Coronary artery (tissue), 2 donors: ENCODE measurements at regions not wholly inside any gene's neighbourhood (a gene's known extent, or its start where the extent isn't known, plus 50 kb on each side); places are given as distances from the start of the nearest gene placed in this dataset.
A peak's percentile ranks its signal among the peaks of the same experiment; 100 is the strongest.

Experiments used
- DNase-seq: peaks from one replicate; pipeline ENCODE4 v3.0.0-alpha.2; 2017; ENCODE audit warnings: low spot score
- H3K27ac ChIP-seq, 2 donors: fragments of 200-600 bp; sonication (generic); one replicate each; pipeline ENCODE4 v1.5.1; 2016 to 2019
- H3K4me3 ChIP-seq: fragments of 200-600 bp; sonication (generic); 2 replicates; pipeline ENCODE4 v1.5.1; 2016; ENCODE audit warnings: mild to moderate bottlenecking, moderate library complexity
- TF ChIP-seq, protein P1 (sequence below): fragments of 200-600 bp; sonication (generic); IDR thresholded peaks from one replicate; pipeline ENCODE4 v1.5.1; 2019; ENCODE audit warnings: antibody characterized with exemption

DNA sequence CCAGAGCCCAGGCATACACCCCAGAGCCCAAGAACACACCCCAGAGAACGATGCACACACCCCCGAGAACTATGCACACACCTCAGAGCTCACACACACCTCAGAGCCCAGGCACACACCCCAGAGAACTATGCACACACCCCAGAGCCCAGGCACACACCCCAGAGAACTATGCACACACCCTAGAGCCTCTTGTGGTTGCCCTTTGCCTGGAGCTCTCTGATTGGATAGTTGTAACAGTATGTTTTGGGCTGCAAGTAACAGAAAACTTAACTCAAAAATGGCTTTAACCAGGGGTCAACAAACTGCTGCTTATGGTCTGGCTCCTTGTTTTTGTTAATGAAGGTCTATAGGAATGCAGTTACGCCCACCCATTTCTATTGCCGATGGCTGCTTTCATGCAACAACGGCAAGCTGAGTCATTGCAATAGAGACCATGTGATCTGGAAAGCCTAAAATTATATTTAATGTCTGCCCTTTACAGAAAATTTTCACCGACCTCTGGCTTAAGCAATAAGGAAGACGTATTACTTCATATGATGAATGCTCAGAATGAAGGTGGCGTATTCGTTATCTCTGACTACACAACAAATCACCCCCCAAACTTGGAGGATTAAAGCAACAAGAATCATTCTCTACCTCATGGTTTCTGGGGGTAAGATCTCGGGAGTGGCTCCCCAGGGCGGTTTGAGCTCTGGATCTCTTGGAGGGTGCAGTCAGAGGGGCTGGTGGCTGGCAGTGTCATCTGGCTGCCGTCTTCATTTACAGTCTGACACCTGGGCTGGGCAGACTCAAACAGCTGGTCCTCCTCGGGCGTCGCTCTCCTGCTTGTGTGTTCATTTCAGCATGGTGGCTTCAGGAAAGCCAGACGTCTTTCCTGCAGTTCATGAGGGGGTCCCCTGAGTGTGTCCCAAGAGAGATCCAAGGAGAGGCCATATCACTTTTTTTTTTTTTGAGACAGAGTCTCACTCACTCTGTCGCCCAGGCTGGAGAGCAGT, 66.3 kb upstream of the NCOR2 start:
- no peak overlapping the region for H3K4me3 ChIP-seq
- no peak for DNase-seq
- H3K27ac ChIP-seq = no peak overlapping the region
- TF ChIP-seq, protein P1, sequence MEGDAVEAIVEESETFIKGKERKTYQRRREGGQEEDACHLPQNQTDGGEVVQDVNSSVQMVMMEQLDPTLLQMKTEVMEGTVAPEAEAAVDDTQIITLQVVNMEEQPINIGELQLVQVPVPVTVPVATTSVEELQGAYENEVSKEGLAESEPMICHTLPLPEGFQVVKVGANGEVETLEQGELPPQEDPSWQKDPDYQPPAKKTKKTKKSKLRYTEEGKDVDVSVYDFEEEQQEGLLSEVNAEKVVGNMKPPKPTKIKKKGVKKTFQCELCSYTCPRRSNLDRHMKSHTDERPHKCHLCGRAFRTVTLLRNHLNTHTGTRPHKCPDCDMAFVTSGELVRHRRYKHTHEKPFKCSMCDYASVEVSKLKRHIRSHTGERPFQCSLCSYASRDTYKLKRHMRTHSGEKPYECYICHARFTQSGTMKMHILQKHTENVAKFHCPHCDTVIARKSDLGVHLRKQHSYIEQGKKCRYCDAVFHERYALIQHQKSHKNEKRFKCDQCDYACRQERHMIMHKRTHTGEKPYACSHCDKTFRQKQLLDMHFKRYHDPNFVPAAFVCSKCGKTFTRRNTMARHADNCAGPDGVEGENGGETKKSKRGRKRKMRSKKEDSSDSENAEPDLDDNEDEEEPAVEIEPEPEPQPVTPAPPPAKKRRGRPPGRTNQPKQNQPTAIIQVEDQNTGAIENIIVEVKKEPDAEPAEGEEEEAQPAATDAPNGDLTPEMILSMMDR = no peak

DNA sequence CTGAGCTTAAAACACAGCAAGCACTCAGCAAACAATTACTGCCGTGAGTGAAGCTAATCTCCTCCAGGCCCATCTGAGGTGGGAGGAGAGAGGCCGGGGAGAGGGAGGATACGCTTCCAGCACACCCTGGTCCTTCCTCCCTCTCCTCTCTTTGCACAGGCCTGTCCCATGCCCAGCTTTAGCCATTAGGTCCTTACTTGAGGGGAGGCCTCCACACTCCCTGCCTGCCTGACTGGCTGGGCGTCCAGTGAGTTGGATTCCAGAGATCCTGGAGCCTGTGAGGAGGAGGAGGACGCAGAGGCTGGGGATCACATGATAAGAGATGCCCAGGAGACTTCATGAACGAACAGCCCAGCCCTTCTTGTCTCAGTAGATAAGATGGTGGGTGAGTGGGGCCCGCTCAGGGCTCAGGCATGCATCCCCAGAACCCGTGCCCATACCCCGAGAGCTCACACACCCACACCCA, 65.1 kb upstream of the NCOR2 start:
- TF ChIP-seq, protein P1 = no peak
- H3K27ac ChIP-seq = peak overlapping the region in 1 of 2 donors; percentile 4
- no peak for DNase-seq
- no peak overlapping the region for H3K4me3 ChIP-seq

DNA sequence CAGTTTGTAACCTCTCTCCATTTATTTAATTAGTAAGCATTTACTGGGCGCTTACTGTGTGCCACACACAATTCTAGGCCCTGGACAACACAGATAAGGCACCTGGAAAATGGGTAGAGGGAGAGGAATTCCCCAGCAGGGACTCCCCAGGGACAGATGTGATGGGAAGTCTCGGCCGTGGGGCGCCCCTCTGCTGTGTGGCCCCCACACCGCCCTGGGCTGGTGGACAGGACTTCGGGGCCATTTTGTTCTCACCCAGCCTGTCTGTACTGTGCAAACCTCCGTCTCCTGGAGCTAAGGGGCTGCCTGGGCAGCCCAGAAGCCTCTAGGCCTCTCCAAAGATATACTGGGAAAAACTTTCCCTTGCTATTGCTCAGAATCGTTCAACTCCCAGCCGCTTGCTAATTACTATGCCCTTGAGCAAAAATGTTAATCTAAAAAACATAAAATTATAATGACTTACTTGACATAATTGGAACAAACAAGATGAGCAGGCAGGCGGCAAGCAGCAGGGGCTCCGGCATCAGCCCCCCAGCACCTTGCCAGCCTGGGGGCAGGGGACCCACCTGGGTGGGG, 64.4 kb upstream of the NCOR2 start:
- Histone ChIP-seq H3K27ac (no peak overlapping the region), H3K4me3 (no peak overlapping the region)
- DNase-seq = no peak
- TF ChIP-seq, protein P1 = no peak

DNA sequence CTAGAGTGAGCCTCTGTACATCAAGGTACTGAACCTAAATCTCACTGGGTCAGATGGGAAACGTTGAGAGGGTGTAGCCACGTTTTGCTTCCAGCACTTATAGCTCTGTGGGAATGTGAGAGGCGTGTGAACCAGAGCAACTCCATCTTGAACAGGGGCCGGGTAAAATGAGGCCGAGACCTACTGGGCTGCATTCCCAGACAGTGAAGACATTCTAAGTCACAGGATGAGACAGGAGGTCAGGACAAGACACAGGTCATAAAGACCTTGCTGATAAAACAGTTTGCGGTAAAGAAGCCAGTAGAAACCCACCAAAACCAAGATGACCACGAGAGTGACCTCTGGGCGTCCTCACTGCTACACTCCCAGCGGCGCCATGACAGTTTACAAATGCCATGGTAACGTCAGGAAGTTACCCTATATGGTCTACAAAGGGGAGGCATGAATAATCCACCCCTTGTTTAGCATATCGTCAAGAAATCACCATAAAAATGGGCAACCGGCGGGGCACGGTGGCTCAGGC, 63.4 kb upstream of the NCOR2 start:
- Histone ChIP-seq H3K4me3 (no peak overlapping the region), H3K27ac (no peak overlapping the region)
- TF ChIP-seq, protein P1 = no peak
- no peak for DNase-seq

DNA sequence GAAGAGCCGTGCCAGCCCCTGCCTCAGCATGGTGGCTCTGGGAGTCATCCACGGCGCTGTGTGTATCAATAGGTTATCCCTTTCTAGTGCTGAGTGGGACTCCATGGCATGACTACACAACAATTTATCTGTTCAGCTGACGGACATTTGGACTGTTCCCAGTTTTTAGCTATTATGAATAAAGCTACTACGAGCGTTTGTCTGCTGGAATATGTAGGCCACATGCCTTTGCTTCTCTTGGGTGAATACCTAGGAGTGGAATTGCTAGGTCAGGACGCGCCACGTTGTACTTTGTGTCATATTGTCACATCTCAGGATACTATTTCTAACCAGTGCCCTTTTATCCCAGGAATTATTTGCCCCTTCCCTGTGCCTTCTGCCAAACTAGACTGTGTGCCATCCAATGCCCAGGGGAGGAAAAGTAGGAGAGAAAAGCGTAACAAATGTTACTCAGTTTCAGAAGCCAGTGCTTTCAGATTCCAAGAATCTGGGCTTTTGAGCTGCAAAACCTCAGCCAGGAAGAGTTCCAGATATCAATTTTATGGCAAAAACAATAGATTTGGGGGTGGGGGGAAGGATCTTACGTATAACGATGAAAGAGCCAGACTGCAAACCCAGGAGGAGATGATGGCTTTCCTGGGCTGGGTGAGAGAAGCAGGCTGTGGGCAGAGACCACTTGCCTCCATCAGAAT, 62.5 kb upstream of the NCOR2 start:
- H3K27ac ChIP-seq = peak overlapping the region in 1 of 2 donors; percentile 51

DNA sequence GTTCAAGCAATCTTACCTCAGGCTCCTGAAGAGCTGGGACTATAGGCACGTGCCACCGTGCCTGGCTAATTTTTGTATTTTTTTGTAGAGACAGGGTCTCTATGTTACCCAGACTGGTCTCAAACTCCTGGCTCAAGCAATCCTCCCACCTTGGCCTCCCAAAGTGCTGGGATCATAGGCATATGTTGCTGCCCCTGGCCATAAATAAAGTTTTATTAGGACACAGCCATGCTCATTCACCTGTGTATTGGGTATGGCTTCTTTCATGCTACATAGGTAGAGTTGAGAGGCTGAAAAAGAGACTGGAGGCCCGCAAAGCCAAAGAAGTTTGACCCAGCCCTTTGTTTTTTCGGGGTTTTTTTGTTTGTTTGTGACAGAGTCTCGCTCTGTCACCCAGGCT, 61.7 kb upstream of the NCOR2 start:
- TF ChIP-seq, protein P1 = no peak
- no peak overlapping the region for H3K27ac ChIP-seq

More for the DNA sequence above, 62.5 kb upstream of the NCOR2 start:
- DNase-seq = no peak
- TF ChIP-seq, protein P1 = no peak
- no peak overlapping the region for H3K4me3 ChIP-seq

More for the DNA sequence above, 61.7 kb upstream of the NCOR2 start:
- no peak overlapping the region for H3K4me3 ChIP-seq
- DNase-seq = no peak
